ENCODE measurements at regions not wholly inside any gene's neighbourhood (a gene's known extent, or its start where the extent isn't known, plus 50 kb on each side); places are given as distances from the start of the nearest gene placed in this dataset.

GRCh38 chr9:29217966-29218365 lies 1644.7 kb upstream of the C9orf72 start:
- TF ChIP-seq CTCF (IDR thresholded peaks at IDR 0.05; ENCODE audit: low read length) (no peak), EZH2 (IDR thresholded peaks at IDR 0.05; ENCODE audit: borderline replicate concordance, low read length) (no peak)
